GM19463 (cell line): ENCODE measurements at regions not wholly inside any gene's neighbourhood (a gene's known extent, or its start where the extent isn't known, plus 50 kb on each side); places are given as distances from the start of the nearest gene placed in this dataset.
"Not testable (repeated sequence)": the region's sequence is repeated elsewhere in the genome, so short reads cannot be mapped to it uniquely, and the experiment has no call there.

Source experiments
- ATAC-seq: cut with Tn5 transposase; IDR thresholded peaks from one replicate; pipeline ENCODE4 v1.9.1; 2021; ENCODE audit warnings: mild to moderate bottlenecking, moderate library complexity; ENCODE audit not compliant: unreplicated experiment

DNA sequence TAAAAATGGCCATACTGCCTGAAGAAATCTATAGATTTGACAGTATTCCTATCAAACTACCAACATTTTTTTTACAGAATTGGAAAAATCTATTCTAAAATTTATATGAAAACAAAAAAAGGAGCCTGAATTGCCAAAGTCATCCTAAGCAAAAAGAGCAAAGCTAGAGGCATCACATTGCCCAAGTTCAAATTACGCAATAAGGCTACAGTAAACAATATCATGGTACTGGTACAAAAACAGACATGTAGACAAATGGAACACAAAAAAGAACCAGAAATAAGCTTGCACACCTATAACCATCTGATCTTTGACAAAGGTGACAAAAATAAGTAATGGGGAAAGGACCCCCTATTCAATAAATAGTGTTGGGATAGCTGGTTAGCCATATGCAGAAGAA, 50.2 kb upstream of the THSD7B start:
- no peak for ATAC-seq

DNA sequence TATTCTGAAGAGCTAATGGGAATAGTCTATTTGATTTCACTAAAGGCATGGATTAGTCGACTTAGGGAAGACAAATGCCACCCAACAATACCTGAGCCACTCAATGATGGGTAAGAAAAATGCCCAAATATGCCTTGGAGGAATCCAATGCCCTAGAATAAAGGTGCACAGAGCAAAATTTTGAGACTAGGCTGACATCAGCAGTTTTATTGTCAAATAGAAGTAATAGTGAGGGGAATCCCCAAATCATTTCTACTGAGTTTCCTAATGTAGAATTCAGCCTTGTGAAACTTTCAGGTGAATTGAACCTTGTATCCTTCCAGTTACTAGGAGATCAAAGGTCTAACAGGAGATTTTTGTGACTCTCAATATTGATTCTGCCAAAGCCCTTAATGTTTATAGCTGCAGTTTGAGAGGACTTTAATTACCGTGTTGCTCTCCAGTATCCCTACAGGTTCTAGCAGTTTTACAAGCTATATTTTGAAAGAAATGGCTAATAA, 50.8 kb upstream of the THSD7B start:
- ATAC-seq: no peak

DNA sequence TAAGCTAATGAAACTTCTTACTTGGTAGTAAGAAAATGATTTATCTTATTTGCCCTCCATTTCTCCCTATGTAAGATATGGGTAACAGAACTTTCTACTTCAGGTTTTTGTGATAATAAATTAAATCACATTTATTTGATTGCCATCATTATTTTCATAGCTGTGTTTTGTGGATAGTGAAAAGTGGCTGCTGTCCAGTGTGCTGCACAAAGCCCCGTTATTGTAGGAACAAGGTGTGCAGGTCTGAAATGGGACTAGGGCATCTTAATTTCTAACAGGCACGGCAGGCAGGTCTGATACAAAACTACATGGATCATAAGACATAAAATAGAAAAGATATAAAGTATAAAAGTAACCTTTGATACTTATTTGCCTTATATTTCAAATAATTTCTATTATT, 51.6 kb upstream of the THSD7B start:
- no peak for ATAC-seq

DNA sequence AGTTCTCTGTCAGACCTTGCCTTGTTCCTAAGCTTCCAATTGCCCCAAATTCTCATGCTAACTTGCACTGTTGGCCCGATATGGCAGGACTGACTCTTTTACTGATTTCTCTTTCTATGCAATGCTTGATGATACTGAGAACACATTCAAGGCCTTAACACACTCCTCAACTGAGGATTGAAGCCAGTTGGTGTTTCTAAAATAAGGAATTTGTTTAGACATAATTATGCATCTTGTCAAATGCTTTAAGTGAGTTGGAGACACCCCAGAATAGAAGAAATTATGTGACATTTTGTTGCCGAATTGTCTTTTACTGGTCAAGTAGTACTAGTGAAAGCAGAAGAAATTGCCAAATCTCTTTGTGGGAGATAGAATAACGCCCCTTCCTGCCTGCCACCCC, 60.0 kb upstream of the THSD7B start:
- ATAC-seq: no peak

DNA sequence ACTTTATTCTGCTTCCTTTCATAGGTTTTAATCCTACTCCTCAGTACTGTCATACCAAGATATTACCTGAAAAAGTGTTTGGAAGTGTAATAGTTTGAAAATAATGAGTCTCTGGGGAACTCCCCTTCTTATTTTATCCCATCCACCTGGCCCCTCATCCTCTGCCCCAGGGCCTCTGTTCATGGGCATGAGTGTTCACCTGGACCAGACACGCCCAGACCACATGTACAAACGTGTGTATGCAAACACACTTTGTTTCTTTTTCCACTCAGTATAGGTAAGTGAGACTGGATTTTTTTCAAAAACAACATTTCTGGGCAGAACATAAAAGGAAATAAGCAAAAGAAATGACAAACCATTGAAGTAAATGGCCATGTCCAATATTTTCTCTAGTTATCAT, 62.1 kb upstream of the THSD7B start:
- no peak for ATAC-seq

DNA sequence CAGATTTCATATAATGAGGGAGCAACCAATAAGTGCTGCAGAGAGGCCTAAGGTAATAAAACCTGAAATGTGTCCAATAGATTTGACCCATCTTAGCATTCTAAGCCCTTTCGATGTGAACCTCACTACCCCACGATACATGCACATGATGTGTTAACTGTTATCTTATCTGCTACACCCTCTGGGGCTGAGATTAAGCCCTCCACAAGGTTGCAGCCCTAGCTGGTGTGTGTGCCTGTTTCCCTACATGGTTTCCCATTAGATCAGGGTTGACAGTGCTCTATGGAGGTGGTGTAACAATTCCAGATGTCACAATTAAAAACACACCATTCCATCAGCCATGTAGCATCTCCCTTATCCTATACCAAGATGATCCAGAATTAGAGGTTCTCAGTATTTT, 68.9 kb upstream of the THSD7B start:
- ATAC-seq: no peak

DNA sequence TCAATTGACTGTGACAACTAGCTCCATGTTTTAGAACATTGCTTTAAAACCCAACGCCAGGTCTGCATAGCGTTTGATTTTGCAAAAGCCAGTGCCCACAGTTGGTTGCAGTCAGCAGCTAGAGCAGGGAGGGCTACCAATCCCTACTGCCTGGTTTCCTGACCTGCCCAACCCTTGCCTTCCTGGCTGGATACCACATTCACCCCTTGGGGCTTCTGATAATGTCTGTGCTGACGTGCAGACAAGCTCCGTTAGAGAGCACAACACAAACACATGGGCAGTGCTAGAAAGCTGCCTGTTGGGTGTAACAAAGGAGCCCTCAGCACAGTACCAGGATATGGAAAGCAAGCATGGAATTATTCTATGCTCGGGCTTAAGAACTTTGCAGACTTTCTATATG, 71.4 kb upstream of the THSD7B start:
- ATAC-seq: no peak

DNA sequence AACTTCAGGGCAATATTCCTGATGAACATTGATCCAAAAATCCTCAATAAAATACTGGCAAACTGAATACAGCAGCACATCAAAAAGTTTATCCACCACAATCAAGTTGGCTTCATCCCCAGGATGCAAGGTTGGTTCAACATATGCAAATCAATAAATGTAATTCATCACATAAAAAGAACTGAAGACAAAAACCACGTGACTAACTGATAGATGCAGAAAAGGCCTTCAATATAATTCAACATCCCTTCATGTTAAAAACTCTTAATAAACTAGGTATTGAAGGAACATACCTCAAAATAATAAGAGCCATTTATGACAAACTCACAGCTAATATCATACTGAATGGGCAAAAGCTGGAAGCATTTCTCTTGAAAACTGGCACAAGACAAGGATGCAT, 85.3 kb upstream of the THSD7B start:
- ATAC-seq: not testable (repeated sequence)

DNA sequence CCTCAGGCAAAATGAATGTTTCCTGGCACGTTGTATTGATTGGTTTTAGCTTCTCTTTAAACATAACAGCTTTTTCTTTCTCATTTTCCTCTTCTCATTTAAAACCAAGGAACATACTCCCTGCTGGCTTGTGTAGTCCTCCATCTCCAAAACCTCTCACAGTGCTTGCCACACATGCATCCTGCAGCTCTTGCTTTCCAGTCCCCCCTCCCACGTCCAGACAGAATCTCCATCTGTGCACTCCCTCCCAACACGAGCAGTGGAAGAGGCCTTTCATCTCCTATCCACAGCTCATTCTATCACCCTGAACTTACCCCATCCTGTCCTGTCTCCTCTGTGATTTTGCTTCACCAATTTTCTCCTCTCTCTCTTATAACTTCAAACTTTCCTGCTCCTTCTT, 99.6 kb upstream of the THSD7B start:
- ATAC-seq: no peak

DNA sequence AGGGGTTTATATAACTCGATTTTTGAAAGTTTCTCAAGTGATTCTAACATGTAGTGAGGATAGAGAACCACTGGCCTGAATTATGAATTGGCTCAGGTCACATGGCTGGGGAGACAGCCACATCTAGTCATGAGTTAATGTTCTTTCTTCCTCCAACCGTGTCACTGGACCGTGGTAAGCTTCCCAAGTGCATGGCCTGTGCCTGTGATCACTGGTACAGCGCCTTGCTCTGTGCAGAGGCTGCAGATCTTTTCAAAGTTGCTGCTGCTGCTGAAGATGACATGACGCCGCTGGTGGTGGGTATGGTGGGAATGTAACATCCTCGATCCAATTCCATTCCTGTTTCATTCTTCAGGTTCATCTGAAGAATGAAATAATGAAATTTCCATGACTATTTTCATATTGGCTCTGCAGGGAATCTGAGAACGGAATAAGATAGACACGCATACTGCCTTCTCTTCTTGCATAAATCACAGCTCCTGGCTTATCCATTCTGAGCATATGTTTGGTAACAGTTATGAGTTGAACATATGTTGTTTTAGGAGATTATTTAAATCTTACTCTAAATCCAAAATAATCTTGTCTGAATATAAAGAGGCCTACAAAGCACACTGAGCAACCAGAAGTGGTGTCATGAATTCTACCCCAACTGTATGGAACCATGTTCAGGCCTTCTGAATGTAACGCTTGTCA, 100.5 kb upstream of the THSD7B start:
- ATAC-seq: no peak

DNA sequence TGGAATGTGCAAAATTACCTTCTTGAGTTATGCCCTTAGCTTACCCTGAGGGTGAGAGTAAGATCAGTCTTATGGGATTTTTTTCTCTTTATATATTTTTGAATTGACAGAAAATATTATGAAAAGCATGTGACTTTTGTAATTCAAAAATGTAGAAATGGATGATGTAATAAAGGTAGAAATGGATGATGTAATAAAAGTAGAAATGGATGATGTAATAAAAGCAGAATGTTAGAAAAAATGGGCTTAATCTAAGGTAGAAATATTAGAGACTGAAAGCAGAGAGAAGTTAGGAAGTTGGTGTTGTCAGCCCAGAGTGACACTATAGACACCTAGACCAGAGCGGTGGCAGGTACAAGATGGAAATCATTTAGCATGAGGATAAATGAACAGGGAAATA, 107.1 kb upstream of the THSD7B start:
- ATAC-seq: no peak

DNA sequence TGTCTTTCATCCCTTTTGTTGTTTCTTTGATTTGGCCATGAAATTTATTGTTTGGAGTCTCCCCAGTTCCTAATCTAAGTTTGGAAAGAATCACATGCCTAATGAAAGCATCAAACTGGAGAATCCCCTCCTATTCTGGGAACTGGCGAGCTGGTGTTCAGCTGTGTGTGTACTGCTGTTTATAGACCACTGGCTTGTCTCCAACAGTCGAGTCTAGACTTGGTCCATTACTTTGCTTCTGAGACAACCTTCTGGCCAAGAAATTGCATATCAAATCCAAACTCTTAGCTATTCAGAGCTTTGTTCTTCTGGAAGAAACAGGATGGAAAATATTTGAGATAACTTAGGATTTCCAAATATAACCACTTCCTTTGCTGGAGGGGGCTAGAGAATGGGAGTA, 111.5 kb upstream of the THSD7B start:
- no peak for ATAC-seq

DNA sequence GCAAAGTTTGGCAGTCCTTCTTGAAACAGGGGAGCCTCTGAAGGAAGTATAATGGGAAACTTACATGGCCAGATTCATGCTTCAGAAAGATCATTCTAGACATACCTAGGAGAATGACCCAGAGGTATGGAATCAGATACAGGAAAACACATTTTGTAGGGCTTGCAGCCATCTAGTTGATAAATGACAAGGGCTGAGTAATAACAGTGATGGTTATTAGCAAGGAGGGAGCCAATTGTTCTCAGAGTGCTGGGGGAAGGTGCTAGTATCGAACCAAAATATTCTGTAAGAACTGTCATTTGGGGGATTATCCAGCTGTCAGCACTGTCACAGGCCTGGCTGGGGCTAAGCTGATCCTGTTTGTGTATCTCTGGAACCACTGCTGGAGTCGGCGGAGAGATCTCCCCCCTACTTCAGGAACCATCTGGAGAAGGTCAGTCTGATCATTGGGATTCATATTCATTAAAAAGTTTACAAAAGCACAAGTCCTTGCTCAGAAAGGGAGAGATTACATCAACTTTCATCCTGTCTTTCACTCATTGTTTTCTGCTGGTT, 113.8 kb upstream of the THSD7B start:
- no peak for ATAC-seq

DNA sequence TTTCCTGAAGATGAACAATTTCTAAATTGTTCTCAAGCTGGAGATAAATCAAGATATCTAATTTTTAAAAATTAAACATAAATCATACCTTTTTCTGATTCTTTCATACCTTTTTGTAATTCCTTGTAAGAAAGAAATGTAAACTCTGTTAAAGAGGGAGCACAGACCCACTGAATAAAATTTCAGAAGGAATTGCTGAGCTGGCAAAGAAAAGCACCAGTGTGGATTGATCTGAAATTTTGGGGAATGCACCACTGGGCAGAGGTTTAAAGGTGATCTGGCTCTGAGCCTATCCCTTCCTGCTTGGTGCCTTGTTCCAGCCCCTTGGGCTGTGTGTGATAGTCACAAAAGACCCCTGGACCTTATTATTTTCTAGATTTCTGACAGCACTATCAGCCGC, 118.3 kb upstream of the THSD7B start:
- no peak for ATAC-seq

DNA sequence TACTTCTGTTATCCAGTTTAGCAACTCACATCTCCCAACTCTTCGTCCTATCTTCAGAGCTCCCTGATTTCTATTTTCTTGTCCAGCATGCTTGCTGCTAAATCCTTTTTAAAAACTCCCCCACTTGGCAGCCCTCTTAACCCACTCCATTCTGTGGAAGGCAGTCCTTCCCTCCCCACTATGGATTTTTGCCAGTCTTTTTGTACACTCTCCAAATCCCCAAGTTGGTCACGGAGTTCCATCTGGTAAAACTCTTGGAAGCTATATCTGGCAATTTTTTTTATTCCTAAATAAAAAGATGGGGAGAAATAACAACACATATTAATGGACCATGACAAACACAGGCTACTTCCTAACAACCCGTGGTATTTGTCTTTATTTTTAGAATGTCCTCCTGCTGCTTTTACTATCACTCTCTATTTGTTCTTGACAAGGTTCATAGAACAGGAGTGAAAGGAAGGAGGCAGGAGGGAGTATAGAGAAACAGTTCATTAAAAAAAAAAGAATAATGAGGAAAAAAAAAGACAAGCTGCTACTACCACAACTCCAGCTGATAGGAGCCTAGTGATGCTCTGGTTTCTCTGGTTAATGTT, 120.0 kb upstream of the THSD7B start:
- ATAC-seq: no peak

DNA sequence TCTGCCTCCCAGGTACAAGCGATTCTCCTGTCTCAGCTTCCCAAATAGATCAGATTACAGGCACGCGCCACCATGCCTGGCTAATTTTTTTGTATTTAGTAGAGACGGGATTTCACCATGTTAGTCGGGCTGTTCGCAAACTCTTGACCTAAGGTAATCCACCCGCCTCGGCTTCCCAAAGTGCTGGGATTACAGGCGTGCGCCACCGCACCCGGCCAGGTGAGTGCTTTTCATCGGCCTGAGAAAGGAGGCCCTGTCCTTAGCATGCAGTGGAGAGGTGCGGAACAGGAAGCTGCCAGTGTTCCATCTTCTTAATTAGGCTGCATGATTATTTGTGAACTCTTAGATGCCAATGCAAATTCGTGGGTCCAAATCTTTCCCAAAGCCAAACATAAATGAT, 125.7 kb upstream of the THSD7B start:
- no peak for ATAC-seq

DNA sequence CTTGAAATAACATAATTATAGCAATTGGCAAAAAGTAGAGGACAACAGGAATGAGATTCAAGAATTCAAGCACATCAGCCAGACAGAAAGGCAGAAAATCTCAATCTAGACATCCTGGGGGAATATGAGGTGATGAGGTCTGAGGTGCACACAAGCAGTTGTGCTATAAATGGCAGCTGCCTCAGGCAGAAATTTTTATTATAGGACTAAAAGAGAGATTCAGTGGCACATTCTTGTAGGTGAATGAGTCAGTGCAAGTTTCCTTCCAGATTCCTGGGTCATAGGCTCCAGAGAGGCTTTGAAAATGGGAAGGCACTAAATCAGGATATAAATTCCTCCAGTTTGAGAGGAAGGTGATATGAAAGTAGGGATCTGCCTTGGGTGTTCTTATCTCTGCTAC, 127.2 kb upstream of the THSD7B start:
- ATAC-seq: no peak

DNA sequence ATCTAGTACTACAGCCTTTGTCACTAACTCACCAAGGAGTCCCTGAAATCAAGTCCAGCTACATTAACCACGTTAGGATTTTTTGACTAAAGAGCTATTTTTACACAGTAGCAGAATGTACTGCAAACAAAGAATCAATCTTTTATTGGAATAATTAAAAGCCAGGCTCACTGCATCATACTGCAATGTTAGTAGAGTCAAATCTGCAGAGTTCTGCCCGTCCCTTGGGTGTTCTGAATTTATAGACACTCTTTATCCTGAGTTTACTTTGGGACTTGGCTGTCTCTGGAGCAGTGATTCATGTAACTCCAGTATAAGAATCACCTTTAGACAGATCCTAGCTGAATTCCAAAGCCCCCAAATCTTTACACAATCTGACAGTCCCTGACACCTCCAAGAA, 127.9 kb upstream of the THSD7B start:
- ATAC-seq: no peak

DNA sequence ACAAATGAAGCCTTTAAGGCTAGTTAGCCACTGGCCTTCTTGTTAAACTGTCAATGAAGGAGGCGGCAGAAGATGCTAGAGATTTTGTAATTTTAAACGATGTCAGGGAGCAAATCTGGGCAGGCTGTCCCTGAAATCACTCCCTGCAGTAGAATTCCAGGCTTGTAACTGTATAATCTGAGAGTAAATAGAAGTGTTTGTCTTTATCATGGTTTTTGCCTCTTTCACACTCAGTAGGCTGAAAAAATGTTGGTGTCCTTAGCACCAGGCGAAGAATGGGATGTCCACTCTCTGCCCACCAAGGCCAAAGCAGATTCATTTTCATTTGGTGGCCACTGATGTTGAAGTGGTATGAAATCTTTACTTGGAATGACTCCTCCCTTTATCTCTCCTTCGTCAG, 136.9 kb upstream of the THSD7B start:
- ATAC-seq: no peak

DNA sequence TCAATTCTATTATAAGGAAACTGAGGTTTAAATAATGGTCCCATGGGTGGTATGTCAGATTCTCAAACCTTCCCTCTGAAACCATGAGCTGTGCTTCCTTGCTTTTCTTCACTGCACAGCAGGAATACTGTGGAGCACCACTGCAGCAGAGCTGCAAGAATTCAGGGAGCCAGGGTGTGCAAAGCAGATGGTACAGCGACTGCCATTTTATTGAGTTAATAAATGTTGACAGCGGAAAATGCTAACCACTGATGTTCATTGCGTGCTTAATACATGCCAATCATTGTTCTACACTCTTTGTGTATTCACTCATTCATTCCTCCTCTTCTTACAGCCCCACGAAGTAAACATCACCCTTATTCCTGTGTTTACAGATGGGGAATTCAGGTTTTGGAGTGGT, 152.2 kb upstream of the THSD7B start:
- ATAC-seq: no peak

DNA sequence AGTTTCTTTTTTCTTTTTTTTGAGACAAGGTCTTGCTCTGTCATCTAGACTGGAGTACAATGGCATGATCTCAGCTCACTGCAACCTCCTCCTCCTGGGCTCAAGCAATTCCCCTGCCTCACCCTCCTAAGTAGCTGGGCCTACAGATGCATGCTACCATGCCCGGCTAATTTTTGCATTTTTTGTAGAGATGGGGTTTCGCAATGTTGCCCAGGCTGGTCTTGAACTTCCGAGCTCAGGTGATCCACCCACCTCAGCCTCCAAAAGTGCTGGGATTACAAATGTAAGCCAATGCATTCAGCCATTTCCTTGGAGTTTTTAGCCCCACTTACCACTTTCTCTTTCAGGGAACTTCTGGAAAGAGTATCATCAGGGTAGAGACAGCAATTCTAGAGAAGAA, 153.3 kb upstream of the THSD7B start:
- no peak for ATAC-seq

DNA sequence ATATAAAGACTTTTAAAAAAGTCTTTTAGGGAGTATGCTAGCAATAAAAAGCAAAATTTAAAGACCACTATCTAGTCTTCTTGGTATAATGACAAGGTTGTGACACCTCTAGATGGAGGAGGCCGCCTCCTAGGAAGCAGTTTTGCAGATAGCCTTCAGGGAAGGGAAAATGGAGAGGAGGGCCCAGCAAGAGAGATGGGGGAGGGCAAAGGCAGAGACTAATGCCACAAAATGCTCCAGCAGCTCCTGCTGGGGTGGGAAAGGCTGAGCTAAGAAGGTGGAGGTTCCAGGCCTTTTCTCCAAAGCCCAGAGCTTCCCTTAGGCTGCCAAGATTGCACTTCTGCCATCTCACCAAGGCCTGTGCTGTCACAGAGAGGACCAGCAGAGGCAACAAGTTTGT, 153.9 kb upstream of the THSD7B start:
- no peak for ATAC-seq
